Activated T-helper 1 cell treated with Interleukin-2 at 50 U/mL for 16 hours (primary cell): ENCODE measurements at regions not wholly inside any gene's neighbourhood (a gene's known extent, or its start where the extent isn't known, plus 50 kb on each side); places are given as distances from the start of the nearest gene placed in this dataset.

ENCODE experiments used
- DNase-seq: peaks from one replicate; pipeline ENCODE4 v3.0.0-alpha.2; 2020; ENCODE audit warnings: low read depth

DNA sequence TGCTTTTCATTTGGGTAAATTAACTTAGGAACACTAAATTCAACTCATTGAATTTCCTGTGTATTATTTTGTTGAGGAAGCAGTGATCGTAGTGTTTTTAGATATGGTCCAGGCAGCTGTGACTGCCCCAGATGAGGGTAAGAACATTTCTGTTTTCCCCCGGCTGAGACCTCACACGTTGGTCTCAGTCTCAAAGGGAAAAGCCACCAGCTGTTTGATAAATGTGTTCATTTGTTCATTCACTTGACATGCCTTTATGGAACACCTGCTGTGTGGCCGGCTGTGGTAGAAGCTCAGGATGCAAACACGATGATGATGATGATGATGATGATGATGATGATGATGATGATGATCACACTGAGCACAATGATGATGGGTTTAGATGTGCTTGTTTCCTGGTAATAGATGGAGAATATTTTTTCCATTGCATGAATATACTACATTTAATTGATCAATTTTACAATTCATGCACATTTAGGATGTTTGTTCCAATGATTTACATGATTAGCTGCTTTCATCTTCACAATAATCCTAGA, 125.6 kb upstream of the ZNF32 start:
- no peak for DNase-seq

DNA sequence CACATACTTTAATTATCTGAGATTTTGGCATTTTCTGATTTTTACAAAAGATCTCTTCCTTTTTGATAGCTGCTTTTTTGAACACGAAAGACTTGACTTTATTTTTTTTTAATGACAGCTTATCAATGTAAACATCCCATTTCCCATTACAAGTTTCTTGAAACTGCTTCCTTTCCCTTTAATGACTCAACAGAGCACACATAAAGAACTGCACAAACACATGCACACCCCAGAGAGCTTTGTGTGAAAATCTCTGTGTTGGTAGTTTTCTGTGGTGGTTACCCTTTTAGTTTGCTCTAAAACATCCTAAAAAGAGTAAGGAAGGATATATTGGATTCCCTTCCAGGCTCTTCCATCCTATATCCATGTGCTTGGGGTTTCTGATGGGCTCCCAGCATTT, 125.1 kb upstream of the ZNF32 start:
- no peak for DNase-seq

DNA sequence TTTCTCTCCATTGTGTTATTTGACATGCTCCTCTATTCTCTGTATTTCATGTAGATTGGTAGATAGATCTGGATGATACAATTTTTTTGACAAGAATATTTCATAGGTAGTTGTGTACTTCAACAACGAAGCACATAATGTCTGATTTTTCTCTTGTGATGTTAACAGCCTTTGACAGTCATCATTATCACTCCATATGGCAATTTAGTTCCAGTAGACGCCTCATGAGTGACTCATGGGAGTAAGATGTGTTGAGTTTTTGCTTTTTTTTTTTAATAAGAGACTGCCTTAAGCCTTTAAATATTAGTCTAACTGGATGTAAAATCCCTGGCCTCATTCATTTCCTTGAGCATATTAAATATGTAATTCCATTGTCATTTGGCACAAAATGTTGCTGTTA, 123.5 kb upstream of the ZNF32 start:
- DNase-seq: no peak

DNA sequence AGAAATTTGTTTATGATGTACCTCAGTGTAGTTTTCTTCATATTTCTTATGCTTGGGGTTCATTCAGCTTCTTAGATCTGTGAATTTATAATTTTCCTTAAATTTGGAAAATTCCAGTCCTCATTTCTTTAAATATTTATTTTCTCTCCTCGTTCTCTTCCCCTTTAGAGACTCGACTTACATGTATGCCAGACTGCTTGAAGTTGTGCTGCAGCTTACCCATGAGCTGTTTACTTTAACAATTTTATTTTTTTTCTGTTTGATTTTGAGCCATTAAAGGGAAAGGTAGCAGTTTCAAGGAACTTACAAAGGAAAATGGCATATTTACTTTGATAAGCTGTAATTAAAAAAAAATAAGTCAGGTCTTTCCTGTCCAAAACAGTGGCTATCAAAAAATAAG, 123.0 kb upstream of the ZNF32 start:
- no peak for DNase-seq

DNA sequence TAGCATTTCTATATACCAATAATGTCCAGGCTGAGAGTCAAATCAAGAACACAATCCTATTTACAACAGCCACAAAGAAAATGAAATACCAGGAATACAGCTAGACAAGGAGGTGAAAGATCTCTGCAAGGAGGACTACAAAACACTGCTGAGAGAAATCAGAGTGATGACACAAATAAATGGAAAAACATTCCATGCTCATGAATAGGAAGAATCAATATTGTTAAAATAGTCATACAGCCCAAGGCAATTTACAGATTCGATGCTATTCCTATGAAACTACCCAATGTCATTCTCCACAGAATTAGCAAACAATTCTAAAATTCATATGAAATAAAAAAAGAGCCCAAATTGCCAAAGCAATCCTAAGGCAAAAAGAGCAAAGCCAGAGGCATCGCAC, 116.8 kb upstream of the ZNF32 start:
- no peak for DNase-seq

DNA sequence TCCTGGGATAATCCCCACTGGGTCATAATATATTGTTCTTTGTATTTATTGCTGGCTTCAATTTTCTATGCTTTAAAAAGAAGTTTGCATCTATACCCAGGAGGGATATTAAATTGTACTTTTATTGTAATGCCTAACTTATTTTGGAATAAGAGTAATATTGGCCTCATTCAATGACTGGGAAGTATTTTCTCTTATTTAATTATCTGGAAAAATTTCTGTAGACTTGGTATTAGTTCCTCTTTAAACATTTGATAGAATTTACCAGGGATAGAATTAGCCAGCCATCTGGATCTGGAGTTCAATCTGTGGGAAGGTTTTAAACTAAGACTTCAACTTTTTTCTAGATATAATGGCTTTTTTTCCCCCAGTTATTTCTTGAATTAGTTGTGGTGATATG, 115.2 kb upstream of the ZNF32 start:
- no peak for DNase-seq

DNA sequence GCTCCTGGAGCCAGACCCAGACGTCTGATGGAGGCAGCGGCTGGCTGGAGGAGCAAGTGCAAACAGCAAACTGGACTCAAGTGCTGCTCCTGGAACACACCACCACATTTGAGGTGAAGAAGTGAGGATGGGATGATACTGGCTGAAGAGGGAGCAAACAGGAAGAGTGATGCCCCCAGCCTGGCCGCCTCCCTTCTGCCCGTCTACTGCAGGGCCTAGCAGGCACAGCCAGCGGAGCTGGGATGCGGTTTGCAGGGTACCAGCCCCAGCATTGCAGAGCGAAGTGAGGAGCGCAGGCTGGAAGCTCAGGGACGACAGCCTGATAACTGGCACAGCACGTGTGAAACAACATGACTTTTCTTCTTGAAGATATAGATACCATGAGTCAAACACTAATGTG, 111.8 kb upstream of the ZNF32 start:
- DNase-seq: no peak

DNA sequence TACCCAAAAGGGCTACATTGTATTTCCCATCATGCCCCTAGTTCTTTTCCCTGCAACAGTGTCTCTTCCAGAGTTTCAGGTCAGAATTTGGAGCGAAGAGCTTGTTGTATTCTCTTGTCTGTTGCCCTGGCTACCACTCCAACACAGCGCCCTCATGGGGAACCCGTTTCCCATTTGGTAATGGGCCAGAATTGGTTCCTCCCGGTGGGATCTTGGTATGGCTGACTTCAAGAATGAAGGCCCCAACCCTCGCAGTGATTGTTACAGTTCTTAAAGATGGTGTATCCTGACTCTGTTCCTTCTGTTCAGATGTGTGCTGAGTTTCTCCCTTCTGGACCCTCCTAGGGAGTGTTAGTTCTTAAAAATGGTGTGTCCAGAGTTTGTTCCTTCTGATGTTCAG, 110.5 kb upstream of the ZNF32 start:
- no peak for DNase-seq

DNA sequence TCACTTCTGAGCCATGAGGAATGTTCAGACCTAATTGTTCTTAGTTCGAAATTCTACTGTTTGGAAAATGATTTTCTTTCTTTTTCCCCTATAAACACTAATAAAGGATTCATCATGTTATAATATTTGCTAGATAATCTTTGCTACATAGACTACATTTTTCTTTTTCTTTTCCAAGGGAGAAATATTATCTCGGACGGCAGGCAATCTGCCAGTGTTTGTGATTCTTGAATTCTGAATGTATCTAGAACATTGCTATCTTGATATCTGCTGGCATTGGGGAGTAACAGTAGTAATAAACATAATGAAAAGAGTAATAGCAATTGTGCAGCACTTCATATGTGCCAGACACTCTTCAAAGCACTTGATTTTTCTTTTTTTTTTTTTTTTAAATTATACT, 107.7 kb upstream of the ZNF32 start:
- DNase-seq: no peak

DNA sequence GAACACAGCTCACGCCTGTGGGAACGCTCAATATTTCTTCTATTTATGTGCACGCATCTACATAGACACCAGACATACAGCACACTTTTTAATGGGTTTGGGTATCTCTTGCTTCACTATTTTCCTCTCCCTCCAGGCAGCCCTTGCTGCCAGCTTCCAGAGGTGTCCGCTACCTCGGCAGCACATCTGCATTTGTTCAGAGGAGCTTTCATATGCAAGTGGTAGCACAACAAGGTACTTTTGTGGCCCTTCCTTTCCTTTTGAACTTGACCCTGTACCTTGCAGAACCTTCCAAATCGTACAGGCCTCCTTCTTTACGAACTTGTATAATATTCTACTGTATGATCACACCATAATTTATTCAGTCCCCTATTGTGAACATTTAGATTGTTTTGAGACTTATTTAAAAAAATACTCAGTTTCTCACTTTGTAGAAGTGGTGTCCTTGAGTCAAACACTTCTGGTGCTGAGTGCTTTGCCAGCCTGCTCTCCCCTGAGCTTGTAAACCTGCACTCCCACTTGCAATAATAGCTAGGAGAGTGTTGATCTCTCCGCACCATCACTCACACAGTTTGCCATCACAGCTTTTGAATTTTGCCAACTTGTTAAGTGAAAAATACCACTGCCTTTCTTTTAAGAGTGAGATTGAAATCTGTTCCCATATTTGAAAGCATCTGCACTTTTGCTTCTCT, 106.0 kb upstream of the ZNF32 start:
- DNase-seq: no peak

DNA sequence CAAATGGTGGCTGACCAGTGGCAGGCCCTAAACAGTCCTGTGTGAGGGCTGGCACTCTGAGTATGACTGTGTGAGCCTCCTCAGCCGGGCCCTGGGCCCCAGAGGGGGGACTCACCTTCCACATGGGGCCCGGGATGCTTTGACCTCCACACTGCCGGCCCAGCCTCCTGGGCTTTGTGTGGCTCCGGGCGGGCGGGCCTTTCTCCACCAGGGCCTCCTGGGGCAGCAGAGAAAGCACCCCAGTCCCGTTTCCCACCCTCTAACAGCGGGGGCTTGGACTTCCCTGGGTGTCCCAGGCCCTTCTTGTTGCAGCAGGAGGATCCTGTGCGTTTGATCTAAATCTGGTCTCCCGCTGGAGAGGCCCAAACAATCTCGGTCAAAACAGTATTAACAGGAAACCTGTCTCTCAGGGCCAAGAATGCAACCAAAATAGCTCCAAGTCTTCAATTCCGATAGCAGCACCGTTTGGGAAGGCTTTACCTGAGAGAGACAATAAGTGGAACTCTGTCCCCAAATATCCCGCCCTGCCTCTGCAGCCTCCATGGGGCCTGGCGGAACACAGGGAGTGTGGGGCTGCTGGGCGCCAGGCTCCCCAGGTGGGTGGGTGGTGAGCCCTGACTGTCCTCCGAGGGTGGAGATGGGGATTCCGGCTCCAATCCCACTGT, 104.8 kb upstream of the ZNF32 start:
- DNase-seq: no peak

DNA sequence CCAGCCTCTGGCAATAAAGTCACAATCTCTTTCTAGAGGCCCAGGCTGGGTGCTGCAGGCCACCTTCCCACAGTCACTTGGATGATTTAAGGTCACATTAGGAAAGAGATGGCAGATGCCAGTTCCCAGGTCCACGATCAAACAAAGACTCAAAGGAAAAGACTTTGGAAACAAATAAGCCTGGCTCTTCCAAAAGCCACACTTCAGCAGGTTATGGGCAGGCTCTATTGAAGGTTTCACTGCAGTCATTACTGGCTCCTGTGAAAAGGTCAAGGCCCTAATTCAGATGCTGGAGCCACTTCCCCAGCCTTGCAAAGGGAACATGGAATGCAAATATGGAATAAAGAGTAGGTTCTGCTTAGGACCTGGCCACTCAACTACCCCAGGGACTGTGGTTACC, 104.0 kb upstream of the ZNF32 start:
- no peak for DNase-seq

DNA sequence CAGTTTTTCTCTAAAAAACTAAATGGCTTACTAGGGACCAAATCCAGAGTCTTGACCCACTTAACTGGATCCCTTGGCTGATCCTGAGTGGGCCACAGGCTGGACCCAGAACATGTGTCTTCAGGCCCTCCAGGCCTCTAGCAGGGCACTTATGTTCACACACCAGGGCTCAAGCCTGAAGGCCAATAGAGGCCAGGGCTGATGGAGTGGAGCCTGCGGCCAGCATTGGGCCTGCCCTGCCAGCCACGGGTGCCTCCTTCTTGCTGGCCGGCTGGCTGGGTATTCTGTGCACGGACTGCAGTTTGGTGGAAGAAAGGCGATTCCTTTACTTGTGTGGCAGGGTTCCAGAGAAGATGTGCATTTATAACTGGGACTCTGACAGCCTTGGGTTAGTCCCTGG, 103.0 kb upstream of the ZNF32 start:
- no peak for DNase-seq

DNA sequence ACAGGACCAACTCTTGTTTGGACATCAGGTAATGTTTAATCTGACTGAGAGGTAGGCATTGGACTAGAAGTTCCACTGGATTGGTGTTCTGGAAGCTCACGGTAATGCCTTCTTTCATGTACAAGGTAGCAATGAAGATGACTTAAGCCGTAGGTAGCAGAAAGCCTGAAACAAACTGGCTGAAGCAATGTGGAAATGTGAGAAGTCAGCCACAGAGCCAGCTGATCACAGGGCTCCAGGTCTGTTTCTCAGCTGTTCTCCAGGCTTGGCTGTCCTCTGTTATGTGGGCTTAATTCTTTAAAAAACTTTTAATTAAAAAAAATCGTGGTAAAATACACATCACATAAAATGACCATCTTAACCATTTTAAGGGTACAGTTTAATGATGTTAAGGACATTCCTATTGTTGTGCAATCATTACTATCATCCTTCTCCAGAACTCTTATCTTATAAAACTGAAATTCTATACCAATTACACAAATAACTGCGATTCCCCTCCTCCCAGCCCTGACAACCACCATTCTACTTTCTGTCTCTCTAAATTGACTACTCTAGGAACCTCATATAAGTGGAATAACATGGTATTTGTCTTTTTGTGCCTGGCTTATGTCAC, 101.4 kb upstream of the ZNF32 start:
- DNase-seq: no peak

DNA sequence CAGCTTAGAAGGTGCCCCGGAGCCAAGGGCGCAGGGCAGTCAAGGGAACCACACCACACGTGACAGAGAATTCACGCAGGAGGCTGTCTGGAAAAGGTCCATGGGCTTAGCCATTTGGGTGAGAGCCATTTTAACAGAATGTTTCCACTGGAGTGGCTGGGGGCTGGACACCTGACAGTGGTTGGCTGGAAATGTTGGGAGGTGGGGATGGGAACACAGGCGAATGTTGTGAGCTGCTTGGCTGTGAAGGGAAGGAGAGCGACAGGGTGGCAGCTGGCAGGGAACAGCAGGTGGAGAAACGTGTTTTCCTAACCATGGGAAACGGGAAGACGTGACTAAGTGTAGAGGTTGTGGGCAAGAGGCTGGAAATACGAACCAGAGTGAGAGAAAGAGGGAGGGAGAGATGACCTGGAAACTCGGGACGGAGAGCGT, 100.5 kb upstream of the ZNF32 start:
- no peak for DNase-seq

DNA sequence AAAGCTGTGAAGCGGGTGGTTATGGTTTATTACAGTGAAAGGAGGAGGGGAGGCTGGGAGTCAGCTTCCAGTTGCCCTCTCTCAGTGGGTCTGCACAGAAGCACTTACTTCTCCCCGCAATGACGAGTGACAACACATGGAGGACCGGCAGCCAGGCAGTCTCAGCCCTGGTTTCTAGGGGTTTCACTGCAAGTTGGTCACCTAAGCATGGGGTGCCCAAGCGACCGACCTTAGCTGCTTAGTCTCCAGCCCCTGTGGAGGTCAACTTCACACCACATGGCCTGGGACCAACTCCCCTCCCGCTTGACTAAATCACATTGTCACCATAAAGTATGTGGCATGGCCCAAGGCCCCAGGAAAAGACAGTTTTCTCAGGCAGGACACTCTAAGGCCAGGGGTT, 99.9 kb upstream of the ZNF32 start:
- DNase-seq: no peak

DNA sequence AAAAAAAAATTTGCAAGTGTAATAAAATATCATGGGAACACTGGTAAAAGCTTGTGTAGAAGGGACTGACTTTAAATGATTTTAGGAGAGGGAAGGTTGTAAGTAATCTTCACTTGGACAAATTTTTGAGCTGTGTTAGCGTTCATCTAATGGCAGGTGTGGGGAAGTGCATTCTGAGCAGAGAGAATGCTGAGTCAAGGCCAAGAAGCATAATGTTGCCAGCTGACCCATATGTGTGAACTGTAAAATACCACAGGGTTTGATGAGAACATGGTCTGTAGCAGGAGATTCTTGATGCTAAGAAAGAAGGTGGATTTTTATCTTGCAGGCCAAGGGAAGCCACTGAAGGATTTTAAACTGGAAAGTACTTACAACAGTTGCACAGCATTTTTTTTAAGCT, 98.2 kb upstream of the ZNF32 start:
- DNase-seq: no peak

DNA sequence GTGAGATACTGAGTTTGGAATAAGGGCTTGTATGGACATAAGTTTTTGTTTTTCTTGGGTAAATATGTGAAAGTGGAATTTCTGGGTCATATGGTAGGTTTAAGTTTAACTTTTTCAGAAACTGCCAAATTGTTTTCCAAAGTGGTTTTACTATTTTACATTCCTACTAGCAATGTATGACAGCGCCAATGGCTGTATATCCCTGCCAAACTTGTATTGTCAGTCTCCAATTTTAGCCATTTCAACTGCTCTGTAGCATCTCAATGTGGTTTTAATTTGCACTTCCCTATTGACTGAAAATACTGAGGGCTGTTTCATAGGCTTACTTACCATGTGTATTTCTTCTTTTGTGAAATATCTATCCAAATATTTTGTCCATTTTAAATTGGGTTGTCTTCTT, 90.5 kb upstream of the ZNF32 start:
- no peak for DNase-seq

DNA sequence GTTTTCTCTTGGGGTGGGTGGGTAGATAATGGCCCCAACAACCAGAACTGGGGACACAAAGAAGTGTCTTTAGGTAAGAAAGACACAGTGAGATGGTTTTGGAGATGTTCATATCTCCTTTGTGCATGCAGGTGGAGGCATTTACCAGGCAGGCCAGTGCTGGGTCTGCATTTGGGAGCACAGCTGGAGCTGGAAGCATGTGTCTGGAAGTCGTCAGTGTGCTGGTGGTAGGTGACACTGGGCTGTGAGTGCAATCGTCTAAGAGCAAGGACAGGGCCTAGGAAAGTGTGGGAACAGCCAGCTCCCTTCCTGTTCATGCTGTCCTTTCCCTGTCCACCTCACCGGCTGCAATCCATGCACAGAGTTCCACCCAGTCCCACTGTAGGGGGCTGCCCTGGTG, 88.3 kb upstream of the ZNF32 start:
- no peak for DNase-seq

DNA sequence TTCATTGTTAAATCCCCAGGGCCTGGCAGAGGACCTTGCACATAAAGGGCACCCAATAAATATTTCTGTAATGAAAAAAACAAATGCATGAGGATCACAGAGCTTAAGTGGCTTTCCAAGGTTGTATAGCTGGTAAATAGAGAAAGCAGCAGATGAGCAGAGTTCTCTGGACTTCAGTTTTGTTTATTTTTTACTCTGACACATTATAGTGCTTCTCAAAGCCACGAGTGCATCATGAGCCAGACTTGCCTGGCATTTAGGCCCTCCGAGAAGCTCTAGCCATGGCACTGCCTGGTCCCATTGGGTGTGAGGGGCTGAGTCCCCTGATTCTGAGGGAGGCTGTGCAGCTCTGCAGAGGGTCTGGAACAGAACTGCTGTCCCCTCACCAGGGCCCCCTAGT, 87.2 kb upstream of the ZNF32 start:
- DNase-seq: no peak

DNA sequence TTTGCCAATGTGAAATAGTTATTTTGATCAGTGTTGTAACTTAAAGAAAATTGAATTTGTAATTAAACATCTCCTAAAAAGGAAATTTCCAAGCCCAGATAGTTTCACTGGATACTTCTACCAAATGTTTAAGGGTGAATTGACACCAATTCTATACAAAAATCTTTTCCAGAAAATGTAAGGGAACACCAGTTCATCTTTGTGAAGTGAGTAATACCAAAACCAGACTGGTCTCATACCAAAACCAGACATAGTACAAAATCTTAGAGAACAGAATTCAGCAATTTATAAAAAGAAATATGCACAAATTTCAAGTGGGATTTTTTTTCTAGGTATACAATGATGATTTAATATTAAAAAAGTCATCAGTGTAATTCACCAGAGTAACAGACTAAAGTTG, 86.0 kb upstream of the ZNF32 start:
- DNase-seq: no peak

DNA sequence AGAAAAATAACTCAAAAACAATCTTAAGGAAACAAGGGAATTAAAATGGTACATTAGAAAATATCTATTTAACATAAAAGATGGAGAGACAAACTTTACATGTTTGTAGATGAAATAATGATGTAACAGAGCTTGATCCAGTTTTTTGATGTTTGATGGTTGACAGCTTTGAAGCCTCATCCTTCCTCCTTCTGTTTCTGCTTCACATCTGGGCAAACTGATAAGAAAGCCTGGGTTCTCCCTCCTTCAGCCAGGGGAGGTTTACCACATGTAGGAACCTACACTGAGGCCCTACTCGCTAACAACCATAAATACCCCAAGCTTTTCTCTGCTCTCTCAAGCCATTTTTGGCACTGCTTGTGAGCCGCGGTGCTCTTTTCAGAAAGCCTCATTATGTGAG, 82.8 kb upstream of the ZNF32 start:
- no peak for DNase-seq

DNA sequence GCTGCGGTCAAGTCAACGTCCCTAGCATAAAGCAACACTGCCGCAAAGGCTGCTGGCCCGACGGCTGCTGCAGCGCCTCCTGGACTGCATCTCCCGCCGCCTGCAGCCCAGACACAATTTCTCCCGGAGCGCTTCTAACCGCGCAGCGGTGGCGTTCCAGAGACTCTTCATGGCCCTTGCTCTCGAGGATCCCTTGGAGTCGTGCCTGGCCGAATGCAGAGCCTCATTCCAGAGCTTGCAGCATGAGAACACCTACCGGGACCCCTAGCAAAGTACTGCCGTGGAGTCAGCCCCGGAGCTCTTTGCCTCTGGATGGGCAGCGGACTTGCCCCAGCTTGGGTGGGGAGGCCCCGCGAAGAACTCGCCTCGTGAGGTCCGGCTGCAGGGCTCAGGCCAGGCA, 79.7 kb upstream of the ZNF32 start:
- DNase-seq: no peak

DNA sequence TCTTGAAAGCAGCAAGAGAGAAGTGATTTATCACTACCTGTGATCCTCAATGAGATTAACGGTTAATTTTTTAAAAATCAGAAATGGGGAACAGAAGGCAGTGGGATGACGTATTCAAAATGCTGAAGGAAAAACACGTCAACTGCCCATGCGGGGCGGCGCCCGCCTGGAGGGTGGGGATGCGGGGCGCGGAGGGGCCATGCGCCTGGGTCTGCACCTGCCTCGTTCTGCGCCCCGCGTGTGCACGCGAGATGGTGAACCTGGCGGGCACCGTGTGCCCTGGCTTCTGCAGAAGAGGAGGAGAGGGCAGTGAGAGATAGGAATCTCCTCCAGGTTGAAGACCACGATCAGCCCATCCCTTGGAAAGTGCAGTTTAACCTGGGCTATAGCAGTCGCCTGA, 79.3 kb upstream of the ZNF32 start:
- no peak for DNase-seq
